ENCODE measurements at regions not wholly inside any gene's neighbourhood (a gene's known extent, or its start where the extent isn't known, plus 50 kb on each side); places are given as distances from the start of the nearest gene placed in this dataset.

DNA sequence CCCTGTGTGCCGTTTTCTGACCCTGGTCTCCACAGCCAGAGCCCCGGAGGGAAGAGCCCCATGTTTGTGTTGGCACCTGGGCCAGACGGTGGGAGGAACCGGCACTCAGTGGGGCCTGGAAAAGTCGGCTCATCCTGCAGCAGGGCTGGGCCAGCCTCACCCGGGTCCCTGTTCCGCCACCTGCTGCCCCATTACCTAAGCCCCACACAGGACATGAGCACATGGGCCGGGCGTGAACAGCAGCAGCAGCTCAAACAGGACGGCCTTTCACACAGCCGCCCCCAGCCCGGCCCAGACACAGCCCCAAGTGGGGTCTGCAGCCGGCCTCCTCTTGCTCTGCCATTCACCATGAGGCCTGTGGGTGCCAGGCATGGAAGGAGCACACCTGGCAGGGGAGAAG, 302.4 kb downstream of the MN1 start:
- peak; percentile 55 for DNase-seq (ENCODE audit: low read depth)

GRCh38 chr22:27501191-27501936, 300.2 kb downstream of the MN1 start:
- no peak for DNase-seq (ENCODE audit: low read depth)

DNA sequence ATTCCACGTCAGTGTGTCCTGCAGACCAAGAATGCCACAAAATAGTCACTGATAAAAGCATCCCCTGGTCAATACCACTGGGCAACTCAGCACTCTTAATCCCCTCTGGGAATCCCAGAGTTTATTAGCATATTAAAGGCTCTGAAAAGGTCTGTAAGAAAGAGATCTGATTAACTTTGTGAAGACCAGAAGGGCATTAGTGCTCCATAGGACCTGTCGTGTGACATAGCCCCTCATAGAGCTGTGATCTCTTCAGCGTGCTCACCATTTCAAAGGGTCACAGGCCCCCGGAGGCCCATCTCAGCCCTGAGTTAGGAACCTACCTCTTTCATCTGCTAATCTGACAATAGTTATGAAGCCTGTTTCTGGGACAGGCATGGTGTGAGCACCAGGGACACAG, 299.2 kb downstream of the MN1 start:
- DNase-seq (ENCODE audit: low read depth), result no peak

- DNase-seq (ENCODE audit: low read depth), result no peak
Observed at GRCh38 chr22:27504360-27505253, 296.9 kb downstream of the MN1 start.

DNA sequence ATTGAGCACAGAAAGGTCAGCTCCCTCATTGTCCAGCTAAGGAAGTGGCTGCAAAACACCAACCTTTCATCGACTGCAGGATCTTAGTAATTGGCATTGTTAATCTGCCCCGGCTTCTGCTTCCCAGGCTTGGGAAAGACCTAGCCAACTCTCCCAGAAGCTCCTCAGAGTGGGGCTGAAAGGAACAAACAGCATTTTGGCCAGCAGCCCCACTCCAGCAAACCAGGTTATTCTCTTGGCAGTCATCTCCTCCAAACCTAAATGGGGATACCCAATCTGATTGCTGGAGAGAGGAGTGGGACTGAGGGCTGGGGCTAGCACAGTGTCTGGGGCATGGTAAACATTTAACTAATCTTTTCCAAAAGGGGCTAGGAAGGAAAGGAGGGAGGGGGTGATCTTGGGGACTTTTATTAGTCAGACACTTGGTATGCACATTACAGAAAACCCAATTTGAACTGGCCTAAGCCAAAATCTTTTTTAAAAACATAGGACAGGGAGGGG, 294.4 kb downstream of the MN1 start:
- no peak for DNase-seq (ENCODE audit: low read depth)

DNA sequence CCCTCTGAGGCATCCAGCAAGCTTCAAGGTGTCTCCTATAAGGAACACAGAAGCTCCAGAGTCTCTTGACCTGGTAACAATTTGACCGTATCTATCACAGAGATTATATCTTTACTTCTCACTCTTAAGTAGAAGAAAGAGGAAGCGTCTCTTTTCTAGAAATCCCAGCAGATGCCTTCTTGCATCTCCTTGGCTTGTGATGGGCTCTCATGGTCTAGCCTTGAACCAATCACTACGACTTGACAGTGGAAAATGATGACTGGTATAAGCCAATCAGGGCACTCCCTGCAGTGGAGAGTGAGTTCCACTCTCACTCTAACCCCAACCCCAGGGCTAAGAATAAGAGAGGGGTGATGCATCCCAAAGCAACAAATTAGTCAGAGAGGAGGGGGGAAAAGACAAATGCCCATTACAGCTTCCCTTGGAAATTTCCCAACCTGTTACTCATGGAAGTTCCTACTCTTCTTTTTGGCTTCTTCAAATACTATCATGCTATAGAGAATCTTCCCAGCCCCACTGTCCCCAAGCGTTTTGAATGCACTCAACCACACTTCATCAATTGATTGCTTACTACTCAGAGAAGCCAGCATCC, 293.5 kb downstream of the MN1 start:
- peak; percentile 19 for DNase-seq (ENCODE audit: low read depth)

GRCh38 chr22:27509132-27509920, 292.2 kb downstream of the MN1 start:
- DNase-seq (ENCODE audit: low read depth), result no peak

GRCh38 chr22:27510024-27510423, 291.5 kb downstream of the MN1 start:
- no peak for DNase-seq (ENCODE audit: low read depth)

DNA sequence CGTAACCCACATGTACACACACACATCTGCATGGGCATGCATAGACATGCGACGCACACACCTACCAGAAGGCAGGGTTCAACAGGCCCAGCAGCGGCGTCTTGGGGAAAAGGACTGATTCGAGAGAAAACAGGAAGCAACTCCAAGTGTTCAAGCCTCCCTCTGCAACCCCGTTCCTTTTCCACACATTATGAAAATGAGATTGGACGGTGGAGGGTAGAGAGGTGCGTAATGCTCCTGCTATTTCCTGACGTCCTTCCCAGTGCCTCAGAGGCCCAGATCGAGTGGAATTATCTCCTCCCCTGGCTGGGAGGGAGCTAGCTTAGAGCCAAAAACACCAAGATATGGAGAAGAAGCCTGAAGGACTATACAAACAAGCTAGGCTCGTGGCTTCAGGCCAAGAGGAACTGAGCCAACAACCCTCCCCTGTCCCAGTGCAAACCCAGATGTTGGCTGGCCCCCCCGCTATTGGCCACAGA, 289.2 kb downstream of the MN1 start:
- DNase-seq (ENCODE audit: low read depth), result peak; percentile 92

GRCh38 chr22:27513021-27513420, 288.5 kb downstream of the MN1 start:
- DNase-seq (ENCODE audit: low read depth), result no peak

GRCh38 chr22:27514601-27515523, 286.7 kb downstream of the MN1 start:
- DNase-seq (ENCODE audit: low read depth), result no peak

DNA sequence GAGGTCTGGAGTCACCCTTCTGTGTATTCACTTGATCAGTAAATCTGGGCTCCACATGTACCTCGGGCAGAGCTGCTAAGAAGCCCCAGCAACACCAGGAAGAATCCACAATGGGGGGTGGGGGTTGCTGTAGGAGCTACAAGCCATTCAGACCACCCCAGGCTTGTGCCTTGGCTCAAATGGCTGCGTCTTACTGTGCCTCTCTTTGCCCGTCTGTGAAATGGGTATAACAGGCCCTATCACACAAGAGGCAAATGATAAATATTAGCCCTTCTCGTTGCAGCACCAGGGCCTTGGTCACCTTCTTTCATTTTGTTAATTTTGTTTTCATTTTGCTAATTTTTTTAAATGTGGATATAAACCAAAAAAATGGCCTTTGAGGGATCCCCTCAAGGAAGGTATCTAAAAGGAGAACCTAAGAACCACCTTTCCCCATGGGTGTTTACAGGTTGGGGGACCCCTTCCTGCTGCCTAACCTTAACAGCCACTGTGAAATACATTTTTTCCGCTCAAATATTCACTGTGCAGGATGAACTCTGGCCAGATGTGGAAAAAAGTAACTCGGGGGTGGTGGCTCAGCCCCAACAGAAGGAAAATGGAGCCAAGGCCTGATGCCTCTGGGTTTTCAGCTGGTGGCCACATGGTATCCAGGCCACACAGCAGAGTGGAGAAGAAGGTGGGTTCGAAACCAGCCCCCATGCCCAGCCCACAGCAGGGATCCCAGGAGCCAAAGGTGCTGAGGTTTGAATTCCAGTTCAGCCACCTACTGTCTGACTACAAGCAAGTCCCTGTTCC, 284.0 kb downstream of the MN1 start:
- no peak for DNase-seq (ENCODE audit: low read depth)

DNA sequence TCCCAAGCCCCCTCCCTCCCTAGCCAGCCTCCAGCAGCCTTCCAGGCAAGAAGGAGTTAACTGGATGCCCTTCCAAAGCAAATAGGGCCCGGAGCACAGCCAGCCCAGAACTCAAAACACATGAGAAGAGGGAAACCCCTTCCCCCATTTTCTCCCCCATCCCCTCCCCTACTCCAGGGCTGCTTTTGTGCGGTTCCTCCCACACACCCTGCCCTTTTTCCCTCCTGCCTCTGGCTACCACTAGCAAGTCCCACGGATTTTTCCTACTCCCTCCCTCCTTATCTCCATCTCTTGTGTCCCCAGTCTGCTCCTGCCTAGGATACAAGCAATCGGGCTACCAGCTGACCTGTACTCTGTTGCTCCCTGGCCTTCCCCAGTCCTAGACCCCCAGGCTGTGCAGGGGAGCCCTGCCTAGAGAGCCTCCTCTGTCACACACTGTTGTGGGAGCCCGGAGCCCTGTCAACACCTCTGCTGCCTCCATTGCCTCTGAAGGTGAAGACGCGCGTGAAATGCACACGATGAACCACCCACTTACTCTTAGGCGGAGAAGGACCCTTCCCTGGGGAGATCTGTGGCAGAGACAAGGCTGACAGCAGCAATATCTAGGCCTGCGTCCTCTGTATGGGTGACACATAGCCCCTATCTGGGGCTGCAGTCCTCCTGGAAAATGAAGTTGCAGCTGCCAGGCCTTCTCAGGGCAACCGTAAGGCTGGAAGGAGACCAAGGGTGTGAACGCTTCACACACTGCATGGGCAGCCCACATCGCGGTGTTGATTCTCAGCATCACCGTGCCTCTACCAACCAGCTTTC, 282.8 kb downstream of the MN1 start:
- DNase-seq (ENCODE audit: low read depth), result no peak

DNA sequence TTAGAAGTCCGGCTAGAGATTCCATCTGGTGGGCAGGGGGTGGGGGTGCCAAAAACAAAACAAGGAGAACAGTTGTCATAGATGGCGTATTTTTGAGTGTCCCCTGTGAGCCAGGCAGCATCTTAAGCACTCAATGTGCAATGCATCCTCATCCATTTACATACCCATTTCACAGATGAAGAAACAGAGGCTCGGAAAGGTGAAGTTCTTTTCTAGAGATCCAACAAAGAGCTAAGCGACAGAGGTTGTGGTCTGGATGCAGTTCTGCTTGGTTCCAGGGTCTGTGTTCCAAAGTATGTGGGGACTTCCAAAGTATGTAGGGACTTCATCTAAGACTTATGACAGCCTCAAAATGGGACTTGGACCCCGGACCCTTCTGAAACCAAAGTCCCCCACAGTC, 277.8 kb downstream of the MN1 start:
- DNase-seq (ENCODE audit: low read depth), result no peak

- no peak for DNase-seq (ENCODE audit: low read depth)
Observed at GRCh38 chr22:27525711-27526110, 275.8 kb downstream of the MN1 start.

- DNase-seq (ENCODE audit: low read depth), result no peak
Observed at GRCh38 chr22:27526901-27527300, 274.7 kb downstream of the MN1 start.

GRCh38 chr22:27531782-27532530, 269.6 kb downstream of the MN1 start:
- DNase-seq (ENCODE audit: low read depth), result peak; percentile 55

Measured in Daoy (cell line).